ENCODE measurements at regions not wholly inside any gene's neighbourhood (a gene's known extent, or its start where the extent isn't known, plus 50 kb on each side); places are given as distances from the start of the nearest gene placed in this dataset.

- ChIA-PET POLR2A (ENCODE audit: unreplicated experiment) (interaction anchor here (0.8 kb wide), 1 partner anchor 140 kb away, joined by 5 read pairs; no protein-coding TSS in a partner anchor), CTCF (interaction anchor here (1.1 kb wide), 1 partner anchor 140 kb away, joined by 3 read pairs; no protein-coding TSS in a partner anchor)
Observed at GRCh38 chr7:131653418-131654248, 97.2 kb upstream of the PODXL start.

GRCh38 chr7:131652934-131653333 lies 96.5 kb upstream of the PODXL start:
- no peak overlapping the region for H3K27ac ChIP-seq (ENCODE audit: low read length)
- H3K4me1 ChIP-seq (ENCODE audit: insufficient read depth, low read length) = peaks cover 10% of the 10 kb centered on the region; the same call in 1 of the 2 replicates
- no peak for DNase-seq
- peak overlapping the region; percentile 56 for H2AFZ ChIP-seq (ENCODE audit: low read length)
- H3K4me3 ChIP-seq (ENCODE audit: low read length) = no peak overlapping the region
- no peak overlapping the region; the same call in 1 of the 2 replicates for H3K4me2 ChIP-seq (ENCODE audit: low read length)
- H4K20me1 ChIP-seq (ENCODE audit: low read length) = no peaks in the 10 kb centered on the region
- POLR2A ChIA-PET (ENCODE audit: unreplicated experiment) = interaction anchor here (0.8 kb wide), 1 partner anchor 139 kb away, joined by 5 read pairs; no protein-coding TSS in a partner anchor
- H3K27me3 ChIP-seq (ENCODE audit: low read length) = no peaks in the 10 kb centered on the region
- intact Hi-C loops (cut with micrococcal nuclease) = loop anchor here (2.0 kb wide), 1 partner anchor 98 kb away; no protein-coding TSS in a partner anchor
- no TSS peak for BruUV-seq (replicated peaks)
- H3K9me2 ChIP-seq (replicated peaks; ENCODE audit: low read length) = no peaks in the 10 kb centered on the region
- no peaks in the 10 kb centered on the region for H3K36me3 ChIP-seq (ENCODE audit: low read depth, low read length)
- TF ChIP-seq CTCF (conservative IDR thresholded peaks at IDR 0.05; ENCODE audit: low read depth, low read length) (no peak), EZH2phosphoT487 (IDR thresholded peaks at IDR 0.05; ENCODE audit: borderline replicate concordance, low read length) (no peak), EZH2 (IDR thresholded peaks at IDR 0.05; ENCODE audit: low read length, unreplicated experiment) (no peak)
- CTCF ChIA-PET = interaction anchor here (1.1 kb wide), 1 partner anchor 140 kb away, joined by 3 read pairs; no protein-coding TSS in a partner anchor
- no peaks in the 10 kb centered on the region for H3F3A ChIP-seq (ENCODE audit: low read length, unreplicated experiment)
- no peaks in the 10 kb centered on the region for H3K79me2 ChIP-seq (ENCODE audit: low read length)
- no peaks in the 10 kb centered on the region for H3K9me3 ChIP-seq (ENCODE audit: low read length)
- ATAC-seq = peak; percentile 6; the same call in 1 of the 2 replicates
- H3K9ac ChIP-seq (ENCODE audit: low read length) = no peak overlapping the region

More at GRCh38 chr7:131653418-131654248, 97.2 kb upstream of the PODXL start:
- peak overlapping the region; percentile 56 for H2AFZ ChIP-seq (ENCODE audit: low read length)
- BruUV-seq (replicated peaks) = no TSS peak
- no peaks in the 10 kb centered on the region for H4K20me1 ChIP-seq (ENCODE audit: low read length)
- H3K4me3 ChIP-seq (ENCODE audit: low read length) = no peak overlapping the region
- TF ChIP-seq CTCF (conservative IDR thresholded peaks at IDR 0.05; ENCODE audit: low read depth, low read length) (no peak), EZH2phosphoT487 (IDR thresholded peaks at IDR 0.05; ENCODE audit: borderline replicate concordance, low read length) (no peak), EZH2 (IDR thresholded peaks at IDR 0.05; ENCODE audit: low read length, unreplicated experiment) (no peak)
- H3K27me3 ChIP-seq (ENCODE audit: low read length) = no peaks in the 10 kb centered on the region
- intact Hi-C loops (cut with micrococcal nuclease) = loop anchor here (1.0 to 2.0 kb wide), 2 partner anchors 99 to 145 kb away; no protein-coding TSS in a partner anchor
- no peaks in the 10 kb centered on the region for H3K36me3 ChIP-seq (ENCODE audit: low read depth, low read length)
- no peaks in the 10 kb centered on the region for H3K9me3 ChIP-seq (ENCODE audit: low read length)
- H3F3A ChIP-seq (ENCODE audit: low read length, unreplicated experiment) = no peaks in the 10 kb centered on the region
- no peaks in the 10 kb centered on the region for H3K9me2 ChIP-seq (replicated peaks; ENCODE audit: low read length)
- peaks cover 10% of the 10 kb centered on the region; the same call in 1 of the 2 replicates for H3K4me1 ChIP-seq (ENCODE audit: insufficient read depth, low read length)
- no peak overlapping the region; the same call in 1 of the 2 replicates for H3K4me2 ChIP-seq (ENCODE audit: low read length)
- DNase-seq (peak; percentile 26), ATAC-seq (peak; percentile 48)
- no peaks in the 10 kb centered on the region for H3K79me2 ChIP-seq (ENCODE audit: low read length)
- no peak overlapping the region for H3K27ac ChIP-seq (ENCODE audit: low read length)
- H3K9ac ChIP-seq (ENCODE audit: low read length) = no peak overlapping the region
